ENCODE measurements at regions not wholly inside any gene's neighbourhood (a gene's known extent, or its start where the extent isn't known, plus 50 kb on each side); places are given as distances from the start of the nearest gene placed in this dataset.

DNA sequence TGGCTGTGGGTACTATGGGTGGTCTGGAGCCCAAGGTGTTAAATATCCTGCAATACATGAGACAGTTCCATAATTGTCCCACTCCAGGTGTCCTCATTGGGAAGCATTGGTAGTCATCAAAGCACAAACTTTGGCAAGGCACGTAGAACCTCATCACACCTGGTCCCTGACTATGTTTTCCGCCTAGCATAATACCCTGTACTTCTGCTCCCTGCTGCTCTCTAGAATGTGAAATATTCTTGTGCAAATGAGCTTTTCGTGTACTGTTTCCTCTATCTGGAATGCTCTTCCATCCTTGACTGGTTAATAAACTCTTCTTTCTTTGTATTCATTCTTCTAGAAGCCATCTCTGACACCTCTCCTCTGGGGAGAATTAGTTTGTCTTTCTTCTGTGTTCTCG lies 103.2 kb downstream of the EBLN2 start:
- ATAC-seq (ENCODE audit: insufficient read depth, low FRiP score), result no peak
- Histone ChIP-seq H3K4me1 (ENCODE audit: control insufficient read depth in 5 of 5, insufficient read depth in 5 of 5, low read length in 5 of 5) (no peaks in the 10 kb centered on the region), H3K36me3 (ENCODE audit: control insufficient read depth in 4 of 4, insufficient read depth in 4 of 4, low read length in 4 of 4) (no peaks in the 10 kb centered on the region), H3K9me3 (ENCODE audit: control insufficient read depth in 4 of 4, insufficient read depth in 3 of 4, low read length in 3 of 4) (peaks cover 0 to 4% (median under 1%) of the 10 kb centered on the region in 4 donors), H3K27ac (ENCODE audit: low read depth in 1 of 2, low read length in 1 of 2) (no peak overlapping the region), H3K4me3 (no peak overlapping the region), H3K27me3 (ENCODE audit: control insufficient read depth in 3 of 3, insufficient read depth in 3 of 3, low read length in 2 of 3) (no peaks in the 10 kb centered on the region), H3K9ac (ENCODE audit: insufficient read depth in 1 of 2, low read length in 2 of 2) (no peak overlapping the region)
- TF ChIP-seq, protein P1, sequence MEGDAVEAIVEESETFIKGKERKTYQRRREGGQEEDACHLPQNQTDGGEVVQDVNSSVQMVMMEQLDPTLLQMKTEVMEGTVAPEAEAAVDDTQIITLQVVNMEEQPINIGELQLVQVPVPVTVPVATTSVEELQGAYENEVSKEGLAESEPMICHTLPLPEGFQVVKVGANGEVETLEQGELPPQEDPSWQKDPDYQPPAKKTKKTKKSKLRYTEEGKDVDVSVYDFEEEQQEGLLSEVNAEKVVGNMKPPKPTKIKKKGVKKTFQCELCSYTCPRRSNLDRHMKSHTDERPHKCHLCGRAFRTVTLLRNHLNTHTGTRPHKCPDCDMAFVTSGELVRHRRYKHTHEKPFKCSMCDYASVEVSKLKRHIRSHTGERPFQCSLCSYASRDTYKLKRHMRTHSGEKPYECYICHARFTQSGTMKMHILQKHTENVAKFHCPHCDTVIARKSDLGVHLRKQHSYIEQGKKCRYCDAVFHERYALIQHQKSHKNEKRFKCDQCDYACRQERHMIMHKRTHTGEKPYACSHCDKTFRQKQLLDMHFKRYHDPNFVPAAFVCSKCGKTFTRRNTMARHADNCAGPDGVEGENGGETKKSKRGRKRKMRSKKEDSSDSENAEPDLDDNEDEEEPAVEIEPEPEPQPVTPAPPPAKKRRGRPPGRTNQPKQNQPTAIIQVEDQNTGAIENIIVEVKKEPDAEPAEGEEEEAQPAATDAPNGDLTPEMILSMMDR (IDR thresholded peaks at IDR 0.05; ENCODE audit: control extremely low read depth, extremely low read depth), result no peak
- no peak for DNase-seq
- 85 to 94% methylated on average over 4 of the region's 4 CpGs for WGBS, 2 donors

GRCh38 chr3:73175698-73176097 lies 114.2 kb downstream of the EBLN2 start:
- no peak overlapping the region for H3K9ac ChIP-seq (ENCODE audit: insufficient read depth in 1 of 2, low read length in 2 of 2)
- 89 to 90% methylated on average over 1 of the region's 1 CpG for WGBS, 2 donors
- H3K27ac ChIP-seq (ENCODE audit: low read depth in 1 of 2, low read length in 1 of 2), result no peak overlapping the region
- H3K36me3 ChIP-seq (ENCODE audit: control insufficient read depth in 4 of 4, insufficient read depth in 4 of 4, low read length in 4 of 4), result no peaks in the 10 kb centered on the region
- ATAC-seq (ENCODE audit: insufficient read depth, low FRiP score) (no peak), DNase-seq (no peak)
- H3K4me1 ChIP-seq (ENCODE audit: control insufficient read depth in 5 of 5, insufficient read depth in 5 of 5, low read length in 5 of 5), result no peaks in the 10 kb centered on the region
- no peaks in the 10 kb centered on the region for H3K27me3 ChIP-seq (ENCODE audit: control insufficient read depth in 3 of 3, insufficient read depth in 3 of 3, low read length in 2 of 3)
- TF ChIP-seq, protein P1 (IDR thresholded peaks at IDR 0.05; ENCODE audit: control extremely low read depth, extremely low read depth), result no peak
- H3K9me3 ChIP-seq (ENCODE audit: control insufficient read depth in 4 of 4, insufficient read depth in 3 of 4, low read length in 3 of 4), result peaks cover 0 to 7% (median 0%) of the 10 kb centered on the region in 4 donors
- H3K4me3 ChIP-seq, result no peak overlapping the region

DNA sequence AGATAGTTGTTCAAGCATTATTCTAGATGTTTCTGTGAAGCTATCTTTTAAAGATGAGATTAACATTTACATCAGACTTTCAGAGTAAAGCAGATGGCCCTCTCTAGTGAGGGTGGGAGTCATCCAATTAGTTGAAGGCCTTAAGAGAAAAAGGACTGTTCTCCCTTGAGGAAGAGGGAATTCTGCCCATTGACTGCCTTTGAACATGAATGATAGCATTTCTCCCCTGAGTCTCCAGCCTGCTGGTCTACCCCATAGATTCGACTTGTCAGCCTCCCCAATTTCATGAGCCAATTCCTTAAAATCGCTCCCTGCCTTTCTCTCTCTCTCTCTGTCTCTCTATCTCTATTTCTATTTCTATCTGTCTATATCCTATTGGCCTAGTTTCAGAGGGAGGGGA lies 115.5 kb downstream of the EBLN2 start:
- ATAC-seq (ENCODE audit: insufficient read depth, low FRiP score), result no peak

More for the DNA sequence above, 115.5 kb downstream of the EBLN2 start:
- peaks cover 0 to 3% (median 0%) of the 10 kb centered on the region in 3 donors for H3K27me3 ChIP-seq (ENCODE audit: control insufficient read depth in 3 of 3, insufficient read depth in 3 of 3, low read length in 2 of 3)
- TF ChIP-seq, protein P1 (IDR thresholded peaks at IDR 0.05; ENCODE audit: control extremely low read depth, extremely low read depth), result no peak
- WGBS, 2 donors, result 86 to 90% methylated on average over 2 of the region's 2 CpGs
- H3K9ac ChIP-seq (ENCODE audit: insufficient read depth in 1 of 2, low read length in 2 of 2), result no peak overlapping the region
- H3K9me3 ChIP-seq (ENCODE audit: control insufficient read depth in 4 of 4, insufficient read depth in 3 of 4, low read length in 3 of 4), result peaks cover 0 to 7% (median 0%) of the 10 kb centered on the region in 4 donors
- no peaks in the 10 kb centered on the region for H3K4me1 ChIP-seq (ENCODE audit: control insufficient read depth in 5 of 5, insufficient read depth in 5 of 5, low read length in 5 of 5)
- no peaks in the 10 kb centered on the region for H3K36me3 ChIP-seq (ENCODE audit: control insufficient read depth in 4 of 4, insufficient read depth in 4 of 4, low read length in 4 of 4)
- no peak overlapping the region for H3K4me3 ChIP-seq
- no peak overlapping the region for H3K27ac ChIP-seq (ENCODE audit: low read depth in 1 of 2, low read length in 1 of 2)
- no peak for DNase-seq

Data from lung (tissue), 11 donors.